Muscle of leg (tissue), 3 donors: ENCODE measurements at regions not wholly inside any gene's neighbourhood (a gene's known extent, or its start where the extent isn't known, plus 50 kb on each side); places are given as distances from the start of the nearest gene placed in this dataset.

ENCODE experiments used
- DNase-seq: peaks from one replicate; pipeline ENCODE4 v3.0.0; 2013
- H3K27ac ChIP-seq: one replicate; pipeline ENCODE4 v1.5.1; 2013; ENCODE audit warnings: mild to moderate bottlenecking, low read length, control low read depth
- H3K27me3 ChIP-seq: one replicate; pipeline ENCODE4 v1.6.1; 2013; ENCODE audit warnings: low read length; ENCODE audit not compliant: control insufficient read depth, insufficient read depth
- H3K36me3 ChIP-seq: one replicate; pipeline ENCODE4 v1.6.1; 2013; ENCODE audit warnings: low read length; ENCODE audit not compliant: control insufficient read depth, insufficient read depth
- H3K4me1 ChIP-seq: one replicate; pipeline ENCODE4 v1.6.1; 2013; ENCODE audit warnings: low read length; ENCODE audit not compliant: control insufficient read depth, insufficient read depth
- H3K4me3 ChIP-seq: one replicate; pipeline ENCODE4 v1.5.1; 2013; ENCODE audit warnings: low read length, control low read depth
- H3K9me3 ChIP-seq: replicated peaks from 2 replicates; pipeline ENCODE4 v1.6.1; 2013; ENCODE audit warnings: low read depth, low read length; ENCODE audit not compliant: control insufficient read depth
- WGBS: methylation state at CpG from one replicate; pipeline ENCODE4 v1.1.5; 2013; ENCODE audit warnings: missing lambda C conversion rate; ENCODE audit not compliant: insufficient coverage; 5-methylcytosine and 5-hydroxymethylcytosine counted together

- H3K27ac ChIP-seq, result no peak overlapping the region
- H3K9me3 ChIP-seq, result no peaks in the 10 kb centered on the region
- DNase-seq, result no peak
- WGBS, result 69% methylated on average over 2 of the region's 2 CpGs
- peaks cover 43% of the 10 kb centered on the region for H3K4me1 ChIP-seq
- H3K27me3 ChIP-seq, result no peaks in the 10 kb centered on the region
- H3K36me3 ChIP-seq, result no peaks in the 10 kb centered on the region
- no peak overlapping the region for H3K4me3 ChIP-seq
Observed at GRCh38 chr13:50518131-50518530, 325.4 kb downstream of the DLEU7 start.

DNA sequence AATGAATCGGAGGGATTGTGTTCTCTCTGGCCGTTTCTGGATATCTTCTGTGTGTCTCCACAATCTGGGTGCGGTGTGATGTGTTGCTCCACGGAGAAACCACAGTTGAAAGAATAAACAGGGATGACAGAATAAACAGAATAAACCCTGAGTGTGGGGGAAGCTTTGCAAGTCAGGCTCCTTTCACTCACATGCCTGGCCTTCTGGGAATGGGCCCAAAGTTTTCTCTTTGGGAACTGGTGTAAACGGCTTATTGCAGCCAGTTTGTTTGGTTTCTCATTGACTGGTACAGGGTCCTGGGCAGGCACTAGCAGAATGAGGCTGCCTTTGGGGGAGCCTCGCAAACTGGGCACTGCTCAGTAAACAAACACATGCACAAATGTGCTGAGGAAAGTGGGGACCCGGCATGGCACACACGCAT lies 324.7 kb downstream of the DLEU7 start:
- H3K9me3 ChIP-seq, result no peaks in the 10 kb centered on the region

GRCh38 chr13:50519866-50520265 lies 323.6 kb downstream of the DLEU7 start:
- H3K4me3 ChIP-seq, result no peak overlapping the region
- no peak for DNase-seq
- WGBS, result no CpG with 5 or more reads among the region's 1 CpG
- H3K4me1 ChIP-seq, result peaks cover 37% of the 10 kb centered on the region
- H3K27me3 ChIP-seq, result no peaks in the 10 kb centered on the region
- no peaks in the 10 kb centered on the region for H3K36me3 ChIP-seq
- H3K9me3 ChIP-seq, result no peaks in the 10 kb centered on the region
- H3K27ac ChIP-seq, result no peak overlapping the region

More for the DNA sequence above, 324.7 kb downstream of the DLEU7 start:
- H3K4me1 ChIP-seq, result peaks cover 40% of the 10 kb centered on the region
- H3K4me3 ChIP-seq, result no peak overlapping the region
- DNase-seq, result peak; percentile 31
- H3K36me3 ChIP-seq, result no peaks in the 10 kb centered on the region
- H3K27me3 ChIP-seq, result no peaks in the 10 kb centered on the region
- 71% methylated on average over 3 of the region's 8 CpGs for WGBS
- H3K27ac ChIP-seq, result peak overlapping the region; percentile 38

- peaks cover 40% of the 10 kb centered on the region for H3K4me1 ChIP-seq
- DNase-seq, result no peak
- H3K27ac ChIP-seq, result peak overlapping the region; percentile 39
- no peaks in the 10 kb centered on the region for H3K9me3 ChIP-seq
- WGBS, result no CpG with 5 or more reads among the region's 4 CpGs
- no peaks in the 10 kb centered on the region for H3K27me3 ChIP-seq
- no peaks in the 10 kb centered on the region for H3K36me3 ChIP-seq
- H3K4me3 ChIP-seq, result no peak overlapping the region
Observed at GRCh38 chr13:50521006-50521830, 322.3 kb downstream of the DLEU7 start.

GRCh38 chr13:50521831-50522149 lies 321.7 kb downstream of the DLEU7 start:
- no peak overlapping the region for H3K4me3 ChIP-seq
- peak; percentile 89 for DNase-seq

GRCh38 chr13:50522506-50522905 lies 321.0 kb downstream of the DLEU7 start:
- no peak for DNase-seq
- H3K4me1 ChIP-seq, result peaks cover 53% of the 10 kb centered on the region
- H3K4me3 ChIP-seq, result no peak overlapping the region
- H3K27me3 ChIP-seq, result no peaks in the 10 kb centered on the region
- H3K27ac ChIP-seq, result no peak overlapping the region
- no peaks in the 10 kb centered on the region for H3K36me3 ChIP-seq
- WGBS, result 67% methylated on average over 1 of the region's 3 CpGs
- H3K9me3 ChIP-seq, result no peaks in the 10 kb centered on the region

More at GRCh38 chr13:50521831-50522149, 321.7 kb downstream of the DLEU7 start:
- H3K27me3 ChIP-seq, result no peaks in the 10 kb centered on the region
- peak overlapping the region; percentile 39 for H3K27ac ChIP-seq
- H3K9me3 ChIP-seq, result no peaks in the 10 kb centered on the region
- H3K36me3 ChIP-seq, result no peaks in the 10 kb centered on the region
- WGBS, result 17% methylated on average over 3 of the region's 3 CpGs
- H3K4me1 ChIP-seq, result peaks cover 46% of the 10 kb centered on the region

DNA sequence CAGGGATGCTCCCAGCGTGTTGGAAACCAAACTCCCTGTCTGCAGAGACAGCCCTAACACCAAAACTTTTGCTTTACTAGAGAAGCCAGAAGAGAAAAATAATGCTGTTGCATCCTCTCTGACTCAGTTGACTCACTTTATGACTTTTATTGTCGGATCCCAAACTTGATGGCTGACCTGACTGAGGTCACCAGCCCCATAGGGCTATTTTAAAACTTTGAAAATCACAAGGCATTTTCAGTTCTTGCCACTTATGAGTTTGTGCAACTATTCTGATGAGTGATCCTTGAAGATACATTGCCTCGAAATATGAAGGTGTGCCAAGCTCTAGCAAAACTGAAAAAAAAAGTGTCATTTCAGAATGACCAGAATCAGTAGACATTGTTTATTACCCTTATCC lies 320.2 kb downstream of the DLEU7 start:
- DNase-seq, result no peak
- no peak overlapping the region for H3K27ac ChIP-seq
- H3K36me3 ChIP-seq, result no peaks in the 10 kb centered on the region
- H3K4me1 ChIP-seq, result peaks cover 57% of the 10 kb centered on the region
- no peaks in the 10 kb centered on the region for H3K27me3 ChIP-seq
- H3K4me3 ChIP-seq, result no peak overlapping the region
- no peaks in the 10 kb centered on the region for H3K9me3 ChIP-seq
- WGBS, result 55% methylated on average over 2 of the region's 3 CpGs

DNA sequence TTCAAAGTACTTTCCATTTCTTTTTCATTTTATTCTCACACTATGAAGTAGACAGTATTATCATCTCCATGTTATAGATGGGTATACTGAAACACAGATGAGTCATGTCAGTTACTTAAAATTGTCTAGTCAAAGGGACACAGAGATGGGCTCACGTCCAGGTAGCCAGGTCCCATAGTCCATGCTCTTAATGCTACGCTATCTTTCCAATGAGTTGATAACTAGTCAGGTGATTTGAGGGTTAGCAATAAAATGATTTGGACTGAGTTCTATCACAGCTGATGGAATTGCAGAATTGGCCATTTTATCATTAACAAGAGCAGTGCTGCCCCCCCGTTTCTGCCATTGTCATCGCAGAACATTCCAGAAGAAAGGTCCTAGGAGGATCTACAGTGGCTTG lies 318.9 kb downstream of the DLEU7 start:
- H3K27ac ChIP-seq, result no peak overlapping the region
- no peak overlapping the region for H3K4me3 ChIP-seq
- H3K9me3 ChIP-seq, result no peaks in the 10 kb centered on the region
- H3K4me1 ChIP-seq, result peaks cover 62% of the 10 kb centered on the region
- no peaks in the 10 kb centered on the region for H3K36me3 ChIP-seq
- H3K27me3 ChIP-seq, result no peaks in the 10 kb centered on the region
- 94% methylated on average over 4 of the region's 4 CpGs for WGBS
- DNase-seq, result no peak

DNA sequence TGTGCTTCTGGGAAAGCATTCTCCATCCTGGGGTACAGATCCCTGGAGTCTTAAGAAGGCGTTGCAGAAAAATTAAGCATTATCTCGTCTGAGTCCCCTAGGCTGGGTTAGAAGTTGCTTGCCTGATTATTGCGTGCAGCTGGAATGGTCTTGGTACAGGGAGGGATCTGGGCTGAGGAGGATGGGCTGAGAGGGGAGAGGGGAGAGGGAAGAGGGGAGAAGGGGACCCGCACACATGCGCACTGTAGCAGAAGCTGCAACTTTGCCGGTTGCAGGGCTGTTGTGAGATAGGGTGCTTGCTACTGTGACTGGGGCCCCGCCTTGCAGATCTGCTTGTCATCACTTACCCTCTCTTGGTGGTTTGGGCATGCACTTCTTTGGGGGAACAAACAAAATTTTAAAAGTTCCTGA lies 316.8 kb downstream of the DLEU7 start:
- 38% methylated on average over 6 of the region's 7 CpGs for WGBS
- Histone ChIP-seq H3K4me3 (no peak overlapping the region), H3K27ac (peak overlapping the region; percentile 1), H3K27me3 (no peaks in the 10 kb centered on the region), H3K36me3 (no peaks in the 10 kb centered on the region), H3K4me1 (peaks cover 51% of the 10 kb centered on the region), H3K9me3 (no peaks in the 10 kb centered on the region)
- DNase-seq, result no peak

DNA sequence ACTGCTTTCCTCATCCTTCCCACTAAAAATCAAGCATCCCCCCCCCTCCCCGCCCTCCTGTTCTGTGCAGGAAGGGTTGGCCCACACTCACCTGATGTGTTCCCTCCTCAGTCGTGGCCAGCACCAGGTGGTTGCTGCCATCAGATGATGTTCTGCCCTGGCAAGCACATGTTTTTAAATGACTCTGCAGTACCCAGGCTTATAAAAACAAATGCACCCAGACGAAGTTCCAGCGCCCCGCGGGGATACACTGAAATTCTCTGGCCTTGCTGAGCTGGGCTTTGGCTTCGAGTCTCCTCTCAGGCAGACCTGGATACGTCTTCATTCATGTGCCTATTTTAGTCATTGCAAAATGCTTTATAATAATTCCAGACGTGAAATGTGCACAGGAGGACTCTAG lies 316.3 kb downstream of the DLEU7 start:
- 29% methylated on average over 3 of the region's 9 CpGs for WGBS
- DNase-seq, result peak; percentile 72

More for the DNA sequence above, 316.3 kb downstream of the DLEU7 start:
- no peak overlapping the region for H3K4me3 ChIP-seq
- no peaks in the 10 kb centered on the region for H3K36me3 ChIP-seq
- no peaks in the 10 kb centered on the region for H3K9me3 ChIP-seq
- H3K4me1 ChIP-seq, result peaks cover 46% of the 10 kb centered on the region
- no peaks in the 10 kb centered on the region for H3K27me3 ChIP-seq
- no peak overlapping the region for H3K27ac ChIP-seq
